Prostate gland (tissue), 2 donors: ENCODE measurements at regions not wholly inside any gene's neighbourhood (a gene's known extent, or its start where the extent isn't known, plus 50 kb on each side); places are given as distances from the start of the nearest gene placed in this dataset.

Experiments
- DNase-seq: peaks from one replicate; pipeline ENCODE4 v3.0.0-alpha.2; 2019; ENCODE audit warnings: low spot score
- H3K27ac ChIP-seq, 2 donors: fragments of 200-600 bp; sonication (generic); 2 replicates each; pipeline ENCODE4 v1.5.1; 2017 to 2019
- H3K27me3 ChIP-seq: fragments of 200-600 bp; sonication (generic); replicated peaks from 2 replicates; pipeline ENCODE4 v1.5.1; 2019; ENCODE audit not compliant: insufficient read depth
- H3K36me3 ChIP-seq, 2 donors: fragments of 200-600 bp; sonication (generic); 1 replicate in 1 of 2; 2 replicates in 1 of 2; pipeline versions ENCODE4 v1.5.1 to v1.8.1; 2017 to 2019
- H3K4me1 ChIP-seq: fragments of 200-600 bp; sonication (generic); replicated peaks from 2 replicates; pipeline ENCODE4 v1.5.1; 2019
- H3K4me3 ChIP-seq, 2 donors: fragments of 200-600 bp; sonication (generic); 2 replicates each; pipeline ENCODE4 v1.5.1; 2017 to 2019
- H3K9me3 ChIP-seq: fragments of 200-600 bp; sonication (generic); 2 replicates; pipeline ENCODE4 v1.5.1; 2017
- POLR2A ChIP-seq: fragments of 450-650 bp; IDR thresholded peaks from one replicate; pipeline ENCODE4 v1.6.1; 2016; ENCODE audit warnings: antibody characterized with exemption, mild to moderate bottlenecking
- POLR2AphosphoS5 ChIP-seq: sonication (generic); formaldehyde crosslinking; IDR thresholded peaks from one replicate; pipeline ENCODE4 v1.6.1; 2017; ENCODE audit warnings: antibody characterized with exemption
- WGBS: methylation state at CpG from one replicate; pipeline ENCODE4 v1.1.5; 2018; 5-methylcytosine and 5-hydroxymethylcytosine counted together
- intact Hi-C: fragments of 100-400 bp; cut with DNase I; formaldehyde crosslinking; loops from one replicate; pipeline ENCODE4 v1.14.2; 2022
- TF ChIP-seq, protein P1 (sequence below), 4 experiments: fragments of 200-600 bp in 2 of 4; fragments of 450-650 bp in 2 of 4; sonication (generic) in 2 of 4; IDR thresholded peaks; 1 replicate in 3 of 4; 2 replicates in 1 of 4; pipeline ENCODE4 v1.5.1; 2016 to 2019; ENCODE audit warnings: antibody characterized with exemption in 4 of 4, mild to moderate bottlenecking in 2 of 4, moderate library complexity in 2 of 4

GRCh38 chr22:49693416-49693815 lies 134.3 kb downstream of the BRD1 start:
- DNase-seq, result no peak
- TF ChIP-seq POLR2A (no peak), POLR2AphosphoS5 (no peak)
- TF ChIP-seq, protein P1, sequence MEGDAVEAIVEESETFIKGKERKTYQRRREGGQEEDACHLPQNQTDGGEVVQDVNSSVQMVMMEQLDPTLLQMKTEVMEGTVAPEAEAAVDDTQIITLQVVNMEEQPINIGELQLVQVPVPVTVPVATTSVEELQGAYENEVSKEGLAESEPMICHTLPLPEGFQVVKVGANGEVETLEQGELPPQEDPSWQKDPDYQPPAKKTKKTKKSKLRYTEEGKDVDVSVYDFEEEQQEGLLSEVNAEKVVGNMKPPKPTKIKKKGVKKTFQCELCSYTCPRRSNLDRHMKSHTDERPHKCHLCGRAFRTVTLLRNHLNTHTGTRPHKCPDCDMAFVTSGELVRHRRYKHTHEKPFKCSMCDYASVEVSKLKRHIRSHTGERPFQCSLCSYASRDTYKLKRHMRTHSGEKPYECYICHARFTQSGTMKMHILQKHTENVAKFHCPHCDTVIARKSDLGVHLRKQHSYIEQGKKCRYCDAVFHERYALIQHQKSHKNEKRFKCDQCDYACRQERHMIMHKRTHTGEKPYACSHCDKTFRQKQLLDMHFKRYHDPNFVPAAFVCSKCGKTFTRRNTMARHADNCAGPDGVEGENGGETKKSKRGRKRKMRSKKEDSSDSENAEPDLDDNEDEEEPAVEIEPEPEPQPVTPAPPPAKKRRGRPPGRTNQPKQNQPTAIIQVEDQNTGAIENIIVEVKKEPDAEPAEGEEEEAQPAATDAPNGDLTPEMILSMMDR (IDR thresholded peaks at IDR 0.05), result no peak
- Histone ChIP-seq H3K9me3 (no peaks in the 10 kb centered on the region), H3K4me1 (no peaks in the 10 kb centered on the region), H3K27ac (no peak overlapping the region), H3K4me3 (no peak overlapping the region), H3K27me3 (peaks cover 4% of the 10 kb centered on the region), H3K36me3 (no peaks in the 10 kb centered on the region)
- intact Hi-C loops, result no loop called here
- WGBS, result 70% methylated on average over 9 of the region's 11 CpGs

DNA sequence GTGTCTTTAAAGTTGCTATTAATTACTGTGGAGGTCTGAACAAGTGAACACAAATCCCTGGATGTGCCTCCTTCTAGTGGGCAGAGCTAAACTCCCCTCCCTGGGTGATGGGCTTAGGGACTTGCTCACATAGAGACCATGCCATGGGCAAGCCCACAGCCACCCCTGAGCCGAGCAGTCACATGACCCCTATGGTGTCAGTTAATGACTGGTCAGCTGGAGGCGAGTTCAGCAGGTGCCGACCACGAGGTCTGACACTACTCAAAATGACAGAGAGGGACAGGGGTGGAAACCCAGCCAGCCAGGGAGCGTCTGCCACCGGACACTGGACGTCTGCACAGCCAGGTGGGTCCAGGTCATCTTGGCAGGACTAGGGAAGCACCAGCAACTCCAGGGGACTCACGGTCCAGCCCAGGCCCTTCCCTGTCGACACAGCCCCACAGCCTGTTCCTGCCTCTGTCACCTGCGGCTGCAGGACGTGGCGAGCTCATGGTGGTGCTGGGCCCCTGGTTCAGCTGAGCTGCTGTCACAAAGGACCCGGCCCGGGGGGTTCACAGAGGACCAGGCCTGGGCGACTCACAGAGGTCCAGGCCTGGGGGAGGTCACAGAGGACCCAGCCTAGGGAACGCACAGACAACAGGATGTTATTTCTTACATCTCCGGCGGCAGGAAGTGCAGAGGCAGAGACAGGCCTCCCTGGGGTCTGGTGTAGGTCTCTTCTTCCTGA lies 135.0 kb downstream of the BRD1 start:
- DNase-seq, result no peak
- peaks cover 4% of the 10 kb centered on the region for H3K27me3 ChIP-seq
- H3K4me3 ChIP-seq, result no peak overlapping the region
- WGBS, result 83% methylated on average over 14 of the region's 18 CpGs
- H3K9me3 ChIP-seq, result no peaks in the 10 kb centered on the region
- H3K36me3 ChIP-seq, result no peaks in the 10 kb centered on the region
- intact Hi-C loops, result no loop called here
- H3K27ac ChIP-seq, result no peak overlapping the region
- TF ChIP-seq, protein P1 (IDR thresholded peaks at IDR 0.05), result no peak
- TF ChIP-seq POLR2AphosphoS5 (no peak), POLR2A (no peak)
- H3K4me1 ChIP-seq, result no peaks in the 10 kb centered on the region

GRCh38 chr22:49691256-49691655 lies 136.4 kb downstream of the BRD1 start:
- 92% methylated on average over 3 of the region's 3 CpGs for WGBS
- Histone ChIP-seq H3K9me3 (no peaks in the 10 kb centered on the region), H3K4me3 (no peak overlapping the region), H3K4me1 (no peaks in the 10 kb centered on the region), H3K36me3 (no peaks in the 10 kb centered on the region), H3K27me3 (peaks cover 6% of the 10 kb centered on the region), H3K27ac (no peak overlapping the region)
- TF ChIP-seq, protein P1 (IDR thresholded peaks at IDR 0.05), result no peak
- TF ChIP-seq POLR2AphosphoS5 (no peak), POLR2A (no peak)
- intact Hi-C loops, result no loop called here
- no peak for DNase-seq

- Histone ChIP-seq H3K4me1 (no peaks in the 10 kb centered on the region), H3K27me3 (peaks cover 8% of the 10 kb centered on the region), H3K9me3 (no peaks in the 10 kb centered on the region), H3K4me3 (no peak overlapping the region), H3K36me3 (no peaks in the 10 kb centered on the region), H3K27ac (no peak overlapping the region)
- DNase-seq, result no peak
- no peak for TF ChIP-seq POLR2AphosphoS5
- TF ChIP-seq, protein P1 (IDR thresholded peaks at IDR 0.05), result no peak
- intact Hi-C loops, result no loop called here
- WGBS, result 79% methylated on average over 16 of the region's 16 CpGs
These were observed 137.2 kb downstream of the BRD1 start for GRCh38 chr22:49690454-49690853.

- DNase-seq, result no peak
- Histone ChIP-seq H3K36me3 (no peaks in the 10 kb centered on the region), H3K9me3 (no peaks in the 10 kb centered on the region), H3K27ac (no peak overlapping the region), H3K4me3 (no peak overlapping the region), H3K27me3 (peaks cover 10% of the 10 kb centered on the region), H3K4me1 (no peaks in the 10 kb centered on the region)
- 59% methylated on average over 9 of the region's 11 CpGs for WGBS
- no peak for TF ChIP-seq POLR2AphosphoS5
- intact Hi-C loops, result no loop called here
These were observed 137.8 kb downstream of the BRD1 start for GRCh38 chr22:49689858-49690257.
